Fibroblast of skin of back (primary cell): ENCODE measurements at regions not wholly inside any gene's neighbourhood (a gene's known extent, or its start where the extent isn't known, plus 50 kb on each side); places are given as distances from the start of the nearest gene placed in this dataset.

Experiments used
- DNase-seq: peaks from one replicate; pipeline ENCODE4 v3.0.0-alpha.2; 2013

DNA sequence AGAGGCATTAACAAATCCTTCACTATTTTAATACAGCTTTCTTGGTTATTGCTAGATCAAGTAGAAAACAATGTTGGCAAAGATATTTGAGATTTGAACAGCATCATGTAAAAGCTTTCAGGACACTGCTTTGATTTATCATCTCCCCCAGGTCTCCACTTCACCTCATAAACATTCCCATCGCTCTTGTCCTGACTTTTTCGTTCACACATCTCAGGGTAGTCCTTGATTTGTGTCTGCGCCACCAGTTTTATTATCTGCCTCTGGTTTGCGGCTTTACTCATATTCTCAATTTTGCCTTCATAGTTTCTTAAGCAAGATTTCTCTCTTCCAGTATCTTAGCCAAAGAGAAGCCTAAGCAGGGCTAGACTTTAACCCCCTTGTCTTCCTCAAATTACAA, 63.5 kb upstream of the ROR1 start:
- DNase-seq, result no peak

GRCh38 chr1:63710761-63711380, 62.9 kb upstream of the ROR1 start:
- no peak for DNase-seq

- no peak for DNase-seq
Observed at GRCh38 chr1:63713041-63713440, 60.8 kb upstream of the ROR1 start.

DNA sequence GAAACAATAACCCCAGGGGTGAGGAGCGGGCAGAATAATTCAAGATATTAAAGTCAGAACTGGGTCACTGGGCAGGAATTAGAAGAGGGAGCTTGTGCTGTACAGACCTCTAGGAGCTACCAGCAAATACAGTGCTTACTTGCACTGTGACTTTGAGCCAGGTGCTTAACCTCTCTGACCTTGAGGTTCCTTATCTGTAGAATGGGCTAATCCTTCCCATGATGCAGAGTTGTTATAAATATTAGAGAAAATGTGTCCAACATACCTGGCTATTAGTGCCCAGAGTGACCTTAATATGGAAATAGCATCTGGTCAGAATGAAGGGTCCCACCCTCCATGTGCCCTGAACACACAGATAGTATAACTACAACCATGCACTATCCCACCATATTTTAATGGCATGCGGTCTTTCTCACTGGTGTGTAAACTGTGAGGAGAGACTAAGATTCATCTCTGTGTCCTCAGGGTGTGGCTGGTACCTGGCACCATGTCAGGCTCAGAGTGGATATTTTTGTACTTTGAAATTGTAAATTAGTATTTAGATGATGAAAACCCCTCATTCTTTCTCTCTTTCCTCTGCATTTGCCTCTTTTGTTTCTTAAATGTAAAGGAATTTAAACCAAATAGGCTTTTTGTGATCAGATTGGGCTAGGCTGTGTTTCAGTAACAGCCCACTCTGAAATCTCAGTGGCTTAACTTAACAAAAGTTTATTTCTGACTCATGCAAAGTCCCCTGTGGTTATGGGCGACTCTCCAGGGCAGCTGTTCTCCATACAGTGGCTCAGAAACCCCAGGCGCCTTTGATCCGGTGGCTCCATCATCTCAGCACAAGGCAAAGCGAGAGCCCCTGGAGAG, 60.0 kb upstream of the ROR1 start:
- peak; percentile 88 for DNase-seq

DNA sequence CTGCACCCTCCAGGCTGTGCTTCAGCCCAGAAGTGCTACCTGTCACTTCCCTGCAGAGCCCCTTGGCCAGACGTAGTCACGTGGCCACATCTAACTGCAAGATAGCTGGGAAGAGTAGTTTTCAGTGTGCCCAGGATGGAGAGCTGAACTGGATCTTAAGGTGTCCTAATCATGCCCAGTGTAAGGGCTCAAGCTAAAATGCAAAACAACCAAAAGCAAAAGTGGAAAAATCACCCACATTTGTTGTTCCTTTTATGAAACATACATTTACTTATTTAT, 59.4 kb upstream of the ROR1 start:
- DNase-seq, result no peak

- no peak for DNase-seq
Observed at GRCh38 chr1:63717511-63718065, 56.2 kb upstream of the ROR1 start.

DNA sequence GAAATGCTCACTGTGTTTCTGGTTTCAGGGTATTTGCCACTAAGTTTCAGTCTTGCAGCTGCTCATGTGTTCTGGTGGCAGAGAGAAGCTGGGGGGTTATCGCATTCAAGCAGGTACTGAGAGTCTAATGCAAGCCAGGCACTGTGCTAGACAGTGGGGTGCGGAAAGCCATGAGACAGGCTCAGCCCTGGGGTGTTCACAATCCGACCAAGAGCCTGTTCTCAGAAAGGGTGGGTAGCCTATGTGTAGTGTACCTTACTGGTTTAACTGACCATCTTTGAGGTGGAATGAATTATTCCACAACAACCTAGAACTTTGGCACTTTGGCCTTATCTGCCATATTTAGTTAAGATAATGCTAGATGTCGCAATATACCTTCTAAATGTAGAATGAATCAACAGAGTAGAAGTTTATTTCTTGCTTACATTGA, 55.3 kb upstream of the ROR1 start:
- DNase-seq, result no peak

- peak; percentile 49 for DNase-seq
Observed at GRCh38 chr1:63721531-63722189, 52.2 kb upstream of the ROR1 start.

DNA sequence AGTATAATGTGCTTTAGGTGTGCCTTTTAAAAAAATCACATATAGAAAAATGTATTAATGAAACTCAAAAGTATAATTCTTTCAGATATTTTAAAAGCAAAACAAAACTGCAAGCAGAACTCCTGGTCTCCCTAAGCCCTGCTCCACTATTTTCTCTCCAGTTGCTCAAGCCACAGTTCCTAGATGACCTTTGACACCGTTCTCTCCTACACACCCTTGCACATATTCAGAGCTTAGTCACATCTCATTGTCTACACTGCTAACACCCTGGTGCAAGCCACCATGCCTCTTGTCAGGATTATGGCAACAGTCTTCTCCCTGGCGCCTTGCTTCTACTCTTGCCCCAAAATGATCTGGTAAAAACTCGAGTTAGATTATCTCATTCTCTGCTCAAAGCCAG, 50.2 kb upstream of the ROR1 start:
- no peak for DNase-seq
